HUDEP-2 (cell line): ENCODE measurements at regions not wholly inside any gene's neighbourhood (a gene's known extent, or its start where the extent isn't known, plus 50 kb on each side); places are given as distances from the start of the nearest gene placed in this dataset.

ENCODE experiments used
- DNase-seq, 76 experiments: peaks; one replicate each; lab custom pipeline; 2025; ENCODE audit not compliant: unreplicated experiment in 76 of 76; lab: John Stamatoyannopoulos, UW

GRCh38 chr15:85305050-85305449, 75.4 kb upstream of the AKAP13 start:
- no peak for DNase-seq

DNA sequence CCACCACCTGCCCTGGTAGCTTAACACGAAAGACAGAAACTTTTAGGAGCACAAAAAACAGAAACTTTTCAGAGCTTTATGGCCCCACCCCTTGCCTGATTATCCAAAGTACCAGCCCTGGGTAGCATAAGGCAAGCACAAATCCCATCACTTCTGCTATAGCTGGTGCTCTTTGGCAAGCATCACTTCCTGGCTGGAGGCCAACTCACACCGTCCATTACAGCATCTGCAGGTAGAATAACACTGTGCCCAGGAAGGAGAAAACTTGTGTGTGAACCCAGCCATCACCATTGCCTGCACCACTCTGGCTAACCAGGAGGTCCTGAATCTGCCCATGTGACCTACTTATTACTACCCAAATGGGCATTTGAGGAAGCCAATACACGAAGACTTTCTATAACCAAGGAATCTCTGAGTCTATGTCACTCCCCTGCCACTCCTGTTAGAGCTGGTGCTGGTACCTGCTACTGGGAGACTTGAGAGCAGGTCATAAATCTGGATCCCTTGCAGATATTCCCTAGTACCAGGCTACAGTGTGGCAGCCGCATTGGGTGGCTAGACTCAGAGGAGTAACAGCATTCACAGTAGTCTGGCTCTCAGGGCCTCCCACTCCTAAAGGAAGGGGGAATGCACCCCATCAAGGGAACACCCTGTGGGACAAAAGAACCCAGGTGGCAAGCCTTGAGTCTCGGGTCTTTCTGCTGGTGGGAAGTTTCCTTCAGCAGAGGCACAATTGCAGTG, 73.3 kb upstream of the AKAP13 start:
- DNase-seq, result no peak

- DNase-seq, result no peak
Observed at GRCh38 chr15:85307687-85308045, 72.7 kb upstream of the AKAP13 start.

DNA sequence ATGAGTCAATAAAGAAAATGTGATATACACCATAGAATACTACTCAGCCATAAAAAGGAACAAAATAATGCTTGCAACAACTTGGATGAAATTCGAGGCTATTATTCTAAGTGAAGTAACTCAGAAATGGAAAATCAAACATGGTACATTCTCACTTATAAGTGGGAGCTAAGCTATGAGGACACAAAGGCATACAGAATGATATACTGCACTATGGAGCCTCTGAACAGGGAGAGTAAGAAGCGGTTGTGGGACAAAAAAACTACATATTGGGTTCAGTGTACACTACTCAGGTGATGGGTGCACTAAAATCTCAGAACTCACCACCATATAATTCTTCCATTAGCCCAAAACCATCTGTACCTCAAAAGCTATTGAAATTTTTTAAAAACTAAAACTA, 68.8 kb upstream of the AKAP13 start:
- DNase-seq, result no peak

GRCh38 chr15:85312486-85312885, 67.9 kb upstream of the AKAP13 start:
- DNase-seq, result no peak

- no peak for DNase-seq
Observed at GRCh38 chr15:85312929-85313331, 67.5 kb upstream of the AKAP13 start.

GRCh38 chr15:85313339-85313738, 67.1 kb upstream of the AKAP13 start:
- no peak for DNase-seq

DNA sequence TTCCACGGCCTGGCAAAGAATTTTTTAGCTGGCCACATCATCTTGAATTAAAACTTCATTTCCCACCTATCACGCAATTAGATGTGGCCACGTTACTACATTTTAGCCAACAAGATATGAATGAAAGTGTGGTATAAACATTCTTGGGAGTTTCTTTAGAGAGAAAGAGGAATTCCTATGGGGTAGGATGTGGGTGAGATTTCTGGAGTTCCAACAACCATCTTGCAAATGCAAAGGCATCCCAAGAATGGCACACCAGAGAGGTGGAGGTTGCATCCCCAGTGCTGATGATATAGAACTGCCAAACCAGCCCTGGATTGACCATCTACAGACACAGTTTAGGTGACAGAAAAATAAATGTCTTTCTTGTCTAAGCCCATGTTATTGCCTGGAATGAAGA, 66.3 kb upstream of the AKAP13 start:
- DNase-seq, result no peak

DNA sequence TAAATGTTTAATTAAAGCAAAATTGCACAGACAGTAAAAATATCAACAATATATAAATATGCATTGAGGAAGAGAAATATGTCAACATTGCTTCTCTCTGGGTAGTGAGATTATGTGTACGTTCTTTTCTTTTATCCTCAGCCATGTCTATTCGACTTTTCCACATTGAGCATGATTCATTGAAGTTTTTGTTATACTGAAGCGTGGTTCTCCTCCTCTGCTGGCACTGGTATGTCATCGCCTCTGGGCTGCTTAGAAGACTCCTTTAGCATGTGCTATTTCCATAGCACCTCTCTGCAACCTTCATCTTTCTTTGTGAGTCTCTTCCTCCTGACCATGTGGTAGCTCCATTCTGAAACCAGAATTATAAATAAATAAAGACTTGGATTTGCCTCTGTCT, 65.8 kb upstream of the AKAP13 start:
- no peak for DNase-seq

DNA sequence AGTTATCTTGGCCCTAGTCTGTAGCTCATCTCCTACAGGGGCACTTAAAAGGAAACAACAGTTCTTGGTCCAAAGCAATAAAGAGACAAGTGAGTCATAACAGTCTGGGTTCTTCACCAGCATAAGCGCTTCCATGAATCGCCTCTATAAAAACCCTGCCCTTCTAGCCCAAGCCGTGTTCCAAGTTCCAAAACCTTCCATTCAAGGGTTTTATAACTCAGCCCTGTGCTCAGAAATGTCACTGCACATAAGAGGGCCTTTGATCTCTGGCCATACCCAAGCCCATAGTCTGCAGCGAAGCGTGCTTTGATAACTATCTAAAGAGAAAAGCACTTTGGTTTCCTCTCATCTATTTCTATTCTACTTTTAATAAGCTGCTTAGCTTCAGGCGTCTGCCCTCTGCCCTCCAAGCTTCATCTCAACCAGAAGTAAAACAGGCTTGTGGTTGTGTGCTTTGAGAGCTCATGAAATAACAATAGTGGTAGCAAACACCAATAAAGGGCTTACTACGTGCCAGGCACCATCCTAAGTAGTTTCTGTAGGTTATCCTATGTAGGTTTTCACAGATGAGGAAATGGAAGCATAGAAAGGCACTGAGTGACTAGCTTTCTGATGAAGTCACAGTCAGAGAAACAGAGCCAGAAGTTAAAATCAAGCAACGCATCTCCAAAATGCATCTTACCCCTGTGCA, 64.0 kb upstream of the AKAP13 start:
- no peak for DNase-seq

DNA sequence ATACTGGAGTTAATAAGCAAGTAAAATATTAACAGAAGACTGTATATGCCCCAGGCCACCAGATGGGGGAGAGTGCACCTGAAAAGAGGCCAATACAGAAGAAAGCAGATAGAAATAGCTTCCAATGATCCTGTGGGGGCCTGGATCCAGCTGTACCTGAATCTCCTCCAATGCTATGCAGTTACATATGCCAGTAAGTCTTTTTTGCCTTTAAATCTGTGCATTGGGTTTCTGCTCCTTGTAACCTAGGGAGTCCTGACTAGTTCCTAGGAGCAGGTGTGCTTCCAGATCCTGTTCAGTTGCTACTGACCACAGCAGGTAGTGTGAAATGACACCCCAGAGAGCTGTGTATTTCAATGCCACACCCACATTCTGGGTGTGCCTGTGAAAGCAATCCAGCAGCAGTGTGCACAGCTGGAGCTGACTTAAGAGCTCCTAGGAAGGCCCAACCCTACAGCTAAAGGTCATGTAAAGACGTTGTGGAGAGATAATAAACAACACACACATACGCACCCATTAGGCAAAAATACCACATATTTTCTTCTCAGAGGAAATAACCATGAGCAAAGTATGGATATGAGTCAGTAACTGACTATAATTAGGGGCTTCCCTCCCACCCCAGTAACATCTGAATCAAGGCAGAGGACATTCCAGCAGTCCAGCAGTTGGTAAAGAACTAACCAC, 62.2 kb upstream of the AKAP13 start:
- peak in 2 of 76 experiments; percentile 0 to 1 for DNase-seq

DNA sequence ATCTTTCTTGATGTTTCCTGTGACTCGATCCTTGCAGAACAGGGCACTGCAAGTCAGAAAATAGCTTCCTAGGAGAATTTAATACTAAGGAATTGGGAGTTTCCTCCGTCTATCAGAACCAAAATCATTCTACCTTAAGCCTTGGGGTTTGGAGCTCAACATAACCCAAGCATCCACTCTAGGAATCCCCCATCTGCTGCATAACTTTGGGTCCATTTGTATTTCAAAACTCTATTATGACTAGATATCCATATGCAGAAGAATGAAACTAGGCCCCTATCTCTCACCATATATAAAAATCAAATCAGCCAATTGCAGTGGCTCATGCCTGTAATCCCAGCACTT, 61.7 kb upstream of the AKAP13 start:
- DNase-seq, result no peak

GRCh38 chr15:85324202-85324601, 56.2 kb upstream of the AKAP13 start:
- no peak for DNase-seq

DNA sequence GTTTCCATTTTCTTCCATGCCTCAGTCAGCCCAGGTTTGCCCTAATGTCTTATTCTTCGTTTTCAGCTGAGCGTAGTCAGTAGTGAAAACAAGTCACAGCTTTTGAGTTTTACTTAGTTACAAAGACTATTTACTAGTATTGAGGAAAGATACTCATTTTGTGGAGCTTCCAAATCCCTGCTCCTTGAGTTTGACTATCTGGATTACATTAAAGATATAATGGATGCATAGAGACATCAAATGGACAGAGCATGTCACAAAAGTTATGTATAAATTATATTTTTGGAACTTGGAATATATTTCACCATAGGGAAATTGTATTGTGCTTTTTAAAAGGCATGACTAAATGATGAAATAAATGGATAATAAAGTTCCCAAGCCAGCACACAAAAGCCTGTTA, 54.6 kb upstream of the AKAP13 start:
- no peak for DNase-seq

GRCh38 chr15:85326291-85326690, 54.1 kb upstream of the AKAP13 start:
- DNase-seq, result no peak

GRCh38 chr15:85327820-85328219, 52.6 kb upstream of the AKAP13 start:
- DNase-seq, result no peak

GRCh38 chr15:85329561-85330422, 50.6 kb upstream of the AKAP13 start:
- DNase-seq, result no peak
